GM23338 (cell line): ENCODE measurements at regions not wholly inside any gene's neighbourhood (a gene's known extent, or its start where the extent isn't known, plus 50 kb on each side); places are given as distances from the start of the nearest gene placed in this dataset.

Source experiments
- ATAC-seq: fragments of 200-7000 bp; cut with Tn5 transposase; 3 replicates; pipeline ENCODE4 v1.9.1; 2020
- DNase-seq: peaks from one replicate; pipeline ENCODE4 v3.0.0-alpha.2; 2015; ENCODE audit warnings: low spot score
- H2AFZ ChIP-seq: fragments of 200-600 bp; sonication (generic); 2 replicates; pipeline ENCODE4 v1.8.0; 2016; ENCODE audit warnings: antibody characterized with exemption, mild to moderate bottlenecking, moderate library complexity
- H3F3A ChIP-seq: fragments of 200-600 bp; sonication (generic); replicated peaks from 2 replicates; pipeline ENCODE4 v1.8.0; 2017; ENCODE audit warnings: antibody characterized with exemption, mixed run types, low read depth
- H3K27ac ChIP-seq: fragments of 200-600 bp; sonication (generic); 2 replicates; pipeline ENCODE4 v1.6.1; 2016; ENCODE audit warnings: low read depth
- H3K27me3 ChIP-seq: fragments of 200-600 bp; sonication (generic); 2 replicates; pipeline ENCODE4 v1.8.0; 2016; ENCODE audit warnings: mild to moderate bottlenecking, mixed run types, moderate library complexity; ENCODE audit not compliant: insufficient read depth
- H3K36me3 ChIP-seq: fragments of 200-600 bp; sonication (generic); 2 replicates; pipeline ENCODE4 v1.8.0; 2016; ENCODE audit warnings: mild to moderate bottlenecking; ENCODE audit not compliant: insufficient read depth
- H3K4me1 ChIP-seq: fragments of 200-600 bp; sonication (generic); 2 replicates; pipeline ENCODE4 v1.8.0; 2016; ENCODE audit warnings: mild to moderate bottlenecking, moderate library complexity; ENCODE audit not compliant: insufficient read depth
- H3K4me2 ChIP-seq: fragments of 200-600 bp; sonication (generic); 2 replicates; pipeline ENCODE4 v1.7.1; 2017; ENCODE audit warnings: mixed run types
- H3K4me3 ChIP-seq: fragments of 200-600 bp; sonication (generic); 2 replicates; pipeline ENCODE4 v1.6.1; 2016; ENCODE audit warnings: mixed run types
- H3K79me2 ChIP-seq: fragments of 200-600 bp; sonication (generic); replicated peaks from 2 replicates; pipeline ENCODE4 v1.8.0; 2017; ENCODE audit warnings: mild to moderate bottlenecking; ENCODE audit not compliant: insufficient read depth
- H3K9me2 ChIP-seq: fragments of 200-600 bp; sonication (generic); 2 replicates; pipeline ENCODE4 v1.8.0; 2017; ENCODE audit not compliant: insufficient read depth
- H4K20me1 ChIP-seq: fragments of 200-600 bp; sonication (generic); replicated peaks from 2 replicates; pipeline ENCODE4 v1.8.0; 2017; ENCODE audit warnings: mild to moderate bottlenecking; ENCODE audit not compliant: insufficient read depth
- H3K27ac Mint-ChIP-seq: 2 replicates; pipeline ENCODE4 v1.8.0; 2020; ENCODE audit warnings: inconsistent platforms, mild to moderate bottlenecking, moderate library complexity, mixed read lengths
- H3K27me3 Mint-ChIP-seq: 3 replicates; pipeline ENCODE4 v1.8.0; 2022; ENCODE audit warnings: low read depth, mild to moderate bottlenecking, moderate library complexity, mixed read lengths, inconsistent platforms; ENCODE audit not compliant: insufficient read depth, poor library complexity
- H3K36me3 Mint-ChIP-seq: 3 replicates; pipeline ENCODE4 v1.8.0; 2021; ENCODE audit warnings: low read depth, mild to moderate bottlenecking, inconsistent platforms, moderate library complexity, mixed read lengths
- H3K4me1 Mint-ChIP-seq: 3 replicates; pipeline ENCODE4 v1.8.0; 2020; ENCODE audit warnings: mild to moderate bottlenecking, inconsistent platforms, mixed read lengths
- H3K4me3 Mint-ChIP-seq: 3 replicates; pipeline ENCODE4 v1.8.0; 2021; ENCODE audit warnings: moderate library complexity, mild to moderate bottlenecking, inconsistent platforms, mixed read lengths
- H3K9me3 Mint-ChIP-seq: 3 replicates; pipeline ENCODE4 v1.8.0; 2020; ENCODE audit warnings: moderate library complexity, mild to moderate bottlenecking, inconsistent platforms, mixed read lengths
- CTCF ChIP-seq, 2 experiments: fragments of 200-600 bp in 1 of 2; sonication (generic) in 1 of 2; conservative IDR thresholded peaks; 2 replicates each; pipeline versions ENCODE4 v1.5.1 to v1.6.1; 2016 to 2017; ENCODE audit warnings: antibody characterized with exemption in 2 of 2, low read depth in 2 of 2, mild to moderate bottlenecking in 2 of 2, moderate library complexity in 1 of 2
- EZH2 ChIP-seq: fragments of 200-600 bp; sonication (generic); IDR thresholded peaks from one replicate; pipeline ENCODE4 v1.8.0; 2017; ENCODE audit warnings: antibody characterized with exemption, mild to moderate bottlenecking, low read depth; ENCODE audit not compliant: unreplicated experiment
- POLR2AphosphoS5 ChIP-seq: IDR thresholded peaks from 2 replicates; pipeline ENCODE4 v1.6.1; 2016; ENCODE audit warnings: antibody characterized with exemption, low read depth
- REST ChIP-seq: IDR thresholded peaks from one replicate; pipeline ENCODE4 v1.6.1; 2018; ENCODE audit warnings: antibody characterized with exemption; ENCODE audit not compliant: unreplicated experiment
- STAT1 ChIP-seq: IDR thresholded peaks from one replicate; pipeline ENCODE4 v1.6.1; 2016; ENCODE audit warnings: antibody characterized with exemption; ENCODE audit not compliant: unreplicated experiment
- ZNF114 ChIP-seq: fragments of 250-450 bp; sonication (Bioruptor Pico); IDR thresholded peaks from 2 replicates; pipeline ENCODE4 v1.5.0; 2020; ENCODE audit warnings: mild to moderate bottlenecking, moderate library complexity
- ZNF331 ChIP-seq: fragments of 250-450 bp; sonication (Bioruptor Pico); IDR thresholded peaks from 2 replicates; pipeline ENCODE4 v1.5.0; 2020; ENCODE audit warnings: low read depth, mild to moderate bottlenecking, moderate library complexity
- ZNF462 ChIP-seq: fragments of 250-450 bp; sonication (Bioruptor Pico); IDR thresholded peaks from 2 replicates; pipeline ENCODE4 v1.5.0; 2020; ENCODE audit warnings: mild to moderate bottlenecking, moderate library complexity

GRCh38 chr4:108328383-108328732, 159.6 kb upstream of the LEF1 start:
- H3K4me3 Mint-ChIP-seq: no peak overlapping the region
- no peaks in the 10 kb centered on the region for H3K79me2 ChIP-seq
- H3K4me2 ChIP-seq: no peak overlapping the region
- peaks cover 3% of the 10 kb centered on the region for H3K27me3 Mint-ChIP-seq
- TF ChIP-seq ZNF114 (CRISPR knock-in tag): no peak
- TF ChIP-seq REST: no peak
- TF ChIP-seq ZNF462: no peak
- TF ChIP-seq ZNF331 (CRISPR knock-in tag): no peak
- no peak for TF ChIP-seq CTCF (conservative IDR thresholded peaks at IDR 0.05; ENCODE audit: low read depth in 2 of 2)
- TF ChIP-seq STAT1: no peak
- TF ChIP-seq EZH2: no peak
- no peak for TF ChIP-seq POLR2AphosphoS5
- no peak for DNase-seq
- H3K36me3 ChIP-seq: no peaks in the 10 kb centered on the region
- ATAC-seq: no peak
- no peak overlapping the region for H3K27ac ChIP-seq
- no peaks in the 10 kb centered on the region for H3K9me2 ChIP-seq
- no peaks in the 10 kb centered on the region for H4K20me1 ChIP-seq
- H3K27ac Mint-ChIP-seq: no peak overlapping the region
- no peaks in the 10 kb centered on the region for H3K27me3 ChIP-seq
- no peak overlapping the region for H3K4me3 ChIP-seq
- no peaks in the 10 kb centered on the region for H3K36me3 Mint-ChIP-seq
- H2AFZ ChIP-seq: no peak overlapping the region
- no peaks in the 10 kb centered on the region for H3K9me3 Mint-ChIP-seq
- H3F3A ChIP-seq: no peaks in the 10 kb centered on the region
- peaks cover 9% of the 10 kb centered on the region; the same call in 1 of the 2 replicates for H3K4me1 ChIP-seq
- peaks cover 11% of the 10 kb centered on the region for H3K4me1 Mint-ChIP-seq
